ENCODE measurements at regions not wholly inside any gene's neighbourhood (a gene's known extent, or its start where the extent isn't known, plus 50 kb on each side); places are given as distances from the start of the nearest gene placed in this dataset.

DNA sequence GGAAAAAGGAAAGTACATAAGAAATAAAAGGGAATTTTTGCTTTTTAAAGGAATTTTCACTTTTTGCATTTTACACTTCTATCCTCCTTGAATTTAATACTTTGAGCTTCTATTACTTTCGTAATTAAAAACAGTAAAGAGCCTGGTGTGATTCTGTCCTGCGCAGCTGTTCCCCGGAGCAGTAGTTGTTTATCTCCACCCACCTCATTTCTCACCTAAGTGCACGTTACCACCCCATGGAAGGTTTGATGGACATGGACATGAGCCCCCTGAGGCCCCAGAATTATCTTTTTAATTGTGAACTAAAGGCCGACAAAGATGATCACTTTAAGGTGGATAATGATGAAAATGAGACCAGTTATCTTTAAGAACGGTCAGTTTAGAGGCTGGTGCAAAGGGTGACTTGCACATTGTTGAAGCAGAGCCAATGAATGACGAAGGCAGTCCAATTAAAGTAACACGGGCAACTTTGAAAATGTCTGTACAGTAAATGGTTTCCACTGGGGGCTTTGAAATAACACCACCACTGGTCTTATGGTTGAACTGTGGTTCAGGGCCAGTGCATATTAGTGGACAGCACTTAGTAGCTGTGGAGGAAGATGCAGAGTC is 52.1 kb upstream of the TEX13D start:
- no peak for DNase-seq (ENCODE audit: low read depth)
- H3K4me3 ChIP-seq (ENCODE audit: low read length), result no peak overlapping the region
- TF ChIP-seq, protein P1, sequence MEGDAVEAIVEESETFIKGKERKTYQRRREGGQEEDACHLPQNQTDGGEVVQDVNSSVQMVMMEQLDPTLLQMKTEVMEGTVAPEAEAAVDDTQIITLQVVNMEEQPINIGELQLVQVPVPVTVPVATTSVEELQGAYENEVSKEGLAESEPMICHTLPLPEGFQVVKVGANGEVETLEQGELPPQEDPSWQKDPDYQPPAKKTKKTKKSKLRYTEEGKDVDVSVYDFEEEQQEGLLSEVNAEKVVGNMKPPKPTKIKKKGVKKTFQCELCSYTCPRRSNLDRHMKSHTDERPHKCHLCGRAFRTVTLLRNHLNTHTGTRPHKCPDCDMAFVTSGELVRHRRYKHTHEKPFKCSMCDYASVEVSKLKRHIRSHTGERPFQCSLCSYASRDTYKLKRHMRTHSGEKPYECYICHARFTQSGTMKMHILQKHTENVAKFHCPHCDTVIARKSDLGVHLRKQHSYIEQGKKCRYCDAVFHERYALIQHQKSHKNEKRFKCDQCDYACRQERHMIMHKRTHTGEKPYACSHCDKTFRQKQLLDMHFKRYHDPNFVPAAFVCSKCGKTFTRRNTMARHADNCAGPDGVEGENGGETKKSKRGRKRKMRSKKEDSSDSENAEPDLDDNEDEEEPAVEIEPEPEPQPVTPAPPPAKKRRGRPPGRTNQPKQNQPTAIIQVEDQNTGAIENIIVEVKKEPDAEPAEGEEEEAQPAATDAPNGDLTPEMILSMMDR (conservative IDR thresholded peaks at IDR 0.05; ENCODE audit: low read length), result no peak

- TF ChIP-seq, protein P1 (conservative IDR thresholded peaks at IDR 0.05; ENCODE audit: low read length), result no peak
- no peak overlapping the region for H3K4me3 ChIP-seq (ENCODE audit: low read length)
- DNase-seq (ENCODE audit: low read depth), result no peak
Observed at GRCh38 chrX:124282580-124282979, 49.9 kb upstream of the TEX13D start.

Data from AG10803 (cell line).